Lower leg skin (tissue), 4 donors: ENCODE measurements at regions not wholly inside any gene's neighbourhood (a gene's known extent, or its start where the extent isn't known, plus 50 kb on each side); places are given as distances from the start of the nearest gene placed in this dataset.

Experiments
- DNase-seq, 2 donors: peaks; one replicate each; pipeline ENCODE4 v3.0.0-alpha.2; 2019; ENCODE audit warnings: low spot score in 2 of 2
- H3K4me3 ChIP-seq: fragments of 200-600 bp; sonication (generic); 2 replicates; pipeline ENCODE4 v1.5.1; 2017; ENCODE audit warnings: mild to moderate bottlenecking, low read depth; ENCODE audit not compliant: poor library complexity, severe bottlenecking
- POLR2A ChIP-seq, 2 donors: fragments of 450-650 bp; IDR thresholded peaks; one replicate each; pipeline ENCODE4 v1.6.1; 2016 to 2017; ENCODE audit warnings: antibody characterized with exemption in 2 of 2, mild to moderate bottlenecking in 1 of 2, moderate library complexity in 1 of 2
- WGBS, 2 donors: methylation state at CpG; one replicate each; pipeline ENCODE4 v1.1.5; 2018; 5-methylcytosine and 5-hydroxymethylcytosine counted together
- intact Hi-C: fragments of 100-400 bp; cut with DNase I; formaldehyde crosslinking; loops from one replicate; pipeline ENCODE4 v1.15.0; 2023; ENCODE audit warnings: low total_unique reads
- TF ChIP-seq, protein P1 (sequence below), 3 donors: fragments of 450-650 bp; IDR thresholded peaks; one replicate each; pipeline ENCODE4 v1.5.1; 2016; ENCODE audit warnings: antibody characterized with exemption in 3 of 3, mild to moderate bottlenecking in 3 of 3, moderate library complexity in 2 of 3

DNA sequence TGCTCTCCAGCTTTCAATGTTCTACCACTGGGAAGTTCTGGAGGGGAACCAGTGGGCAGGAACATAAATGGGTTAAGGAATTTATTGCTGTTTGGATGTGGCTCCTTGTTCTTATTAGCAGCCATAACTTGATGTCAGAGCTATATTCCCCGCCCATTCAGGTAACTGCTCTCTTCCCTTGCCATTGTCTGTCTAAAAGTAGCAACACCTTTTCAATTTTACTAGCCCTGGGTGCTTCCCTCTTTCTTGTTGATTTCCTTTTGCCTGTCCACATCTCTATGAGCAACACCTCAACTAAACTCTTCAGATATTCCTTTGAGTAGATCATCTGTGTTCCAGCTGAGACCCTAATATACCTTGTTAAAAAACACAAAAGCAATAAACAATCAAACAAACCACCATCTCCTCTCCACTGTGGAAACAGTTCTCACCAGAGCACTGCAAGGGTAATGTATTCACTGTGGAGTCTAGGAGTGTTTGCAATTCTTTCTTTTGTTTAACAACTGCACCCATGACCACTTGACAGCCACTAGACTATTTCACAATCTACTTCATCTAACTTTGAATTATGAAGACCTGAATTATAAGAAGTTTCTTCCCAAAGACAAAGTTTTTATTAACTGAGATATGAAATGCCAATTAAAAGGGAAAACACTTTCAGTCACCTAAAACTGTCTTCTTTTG, 436.7 kb downstream of the IPMK start:
- no peak for DNase-seq
- intact Hi-C loops = no loop called here
- H3K4me3 ChIP-seq = no peak overlapping the region
- WGBS, 2 donors = 58 to 80% methylated on average over 1 of the region's 1 CpG
- TF ChIP-seq, protein P1, sequence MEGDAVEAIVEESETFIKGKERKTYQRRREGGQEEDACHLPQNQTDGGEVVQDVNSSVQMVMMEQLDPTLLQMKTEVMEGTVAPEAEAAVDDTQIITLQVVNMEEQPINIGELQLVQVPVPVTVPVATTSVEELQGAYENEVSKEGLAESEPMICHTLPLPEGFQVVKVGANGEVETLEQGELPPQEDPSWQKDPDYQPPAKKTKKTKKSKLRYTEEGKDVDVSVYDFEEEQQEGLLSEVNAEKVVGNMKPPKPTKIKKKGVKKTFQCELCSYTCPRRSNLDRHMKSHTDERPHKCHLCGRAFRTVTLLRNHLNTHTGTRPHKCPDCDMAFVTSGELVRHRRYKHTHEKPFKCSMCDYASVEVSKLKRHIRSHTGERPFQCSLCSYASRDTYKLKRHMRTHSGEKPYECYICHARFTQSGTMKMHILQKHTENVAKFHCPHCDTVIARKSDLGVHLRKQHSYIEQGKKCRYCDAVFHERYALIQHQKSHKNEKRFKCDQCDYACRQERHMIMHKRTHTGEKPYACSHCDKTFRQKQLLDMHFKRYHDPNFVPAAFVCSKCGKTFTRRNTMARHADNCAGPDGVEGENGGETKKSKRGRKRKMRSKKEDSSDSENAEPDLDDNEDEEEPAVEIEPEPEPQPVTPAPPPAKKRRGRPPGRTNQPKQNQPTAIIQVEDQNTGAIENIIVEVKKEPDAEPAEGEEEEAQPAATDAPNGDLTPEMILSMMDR (IDR thresholded peaks at IDR 0.05) = no peak
- TF ChIP-seq POLR2A (IDR thresholded peaks at IDR 0.05) = no peak

DNA sequence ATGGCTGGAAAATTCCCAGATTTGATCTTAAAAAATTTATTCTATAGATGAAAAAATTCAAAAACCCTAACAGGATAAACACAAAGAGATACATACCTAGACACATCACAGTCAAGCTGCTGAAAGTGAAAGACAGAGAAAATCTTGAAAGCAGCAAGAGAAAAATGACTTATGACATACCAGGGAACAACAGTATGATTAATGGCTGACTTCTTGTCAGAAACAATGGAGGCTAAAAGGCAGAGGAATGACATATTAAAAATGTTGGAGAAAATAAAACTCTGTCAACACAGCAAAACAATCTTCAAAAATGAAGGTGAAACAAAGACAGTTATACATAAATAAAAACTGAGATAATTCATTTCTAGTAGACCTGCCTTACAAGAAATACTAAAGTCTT, 442.7 kb downstream of the IPMK start:
- intact Hi-C loops = no loop called here
- no peak for DNase-seq
- H3K4me3 ChIP-seq = no peak overlapping the region
- TF ChIP-seq, protein P1 (IDR thresholded peaks at IDR 0.05) = no peak

DNA sequence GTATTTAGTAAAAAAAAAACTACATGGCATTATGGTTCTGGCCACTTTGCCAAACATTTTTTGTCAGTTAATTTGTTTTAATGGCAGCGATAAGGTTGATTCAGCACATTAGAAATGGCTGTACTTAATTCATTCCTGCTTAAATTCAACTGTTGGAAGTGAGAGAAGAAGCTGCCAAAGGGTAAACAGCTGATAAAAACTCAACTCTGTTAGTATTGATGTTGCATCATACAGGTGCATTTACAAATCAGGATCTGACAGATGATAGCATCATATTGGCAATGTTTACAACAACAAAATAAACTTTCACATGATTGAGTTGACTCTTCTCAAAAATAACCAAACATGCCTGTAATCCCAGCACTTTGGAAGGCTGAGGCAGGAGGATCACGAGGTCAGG, 444.3 kb downstream of the IPMK start:
- intact Hi-C loops = no loop called here
- DNase-seq = no peak
- H3K4me3 ChIP-seq = no peak overlapping the region
- 70 to 74% methylated on average over 2 of the region's 2 CpGs for WGBS, 2 donors
- TF ChIP-seq POLR2A (IDR thresholded peaks at IDR 0.05) = no peak
- TF ChIP-seq, protein P1 (IDR thresholded peaks at IDR 0.05) = no peak

DNA sequence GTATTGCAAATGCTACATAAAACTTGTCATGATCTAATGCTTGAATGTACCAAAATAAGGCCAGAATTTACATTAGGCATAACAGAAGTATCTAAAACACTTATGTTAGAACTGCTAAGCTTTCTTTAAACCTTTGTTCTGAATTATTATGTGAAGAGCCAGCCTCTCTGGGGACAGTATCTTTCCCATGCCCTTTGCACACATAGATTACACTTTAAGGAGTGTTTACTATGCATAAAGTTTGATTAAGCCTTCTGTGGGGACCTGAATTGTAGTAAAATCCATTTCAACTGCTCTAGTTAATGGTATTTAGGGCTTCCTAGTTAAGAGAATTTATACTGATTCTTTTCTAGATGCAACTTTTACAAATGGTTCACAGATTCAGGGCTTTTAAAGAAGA, 444.7 kb downstream of the IPMK start:
- no peak overlapping the region for H3K4me3 ChIP-seq
- TF ChIP-seq POLR2A (IDR thresholded peaks at IDR 0.05) = no peak
- TF ChIP-seq, protein P1 (IDR thresholded peaks at IDR 0.05) = no peak
- no peak for DNase-seq
- intact Hi-C loops = no loop called here

DNA sequence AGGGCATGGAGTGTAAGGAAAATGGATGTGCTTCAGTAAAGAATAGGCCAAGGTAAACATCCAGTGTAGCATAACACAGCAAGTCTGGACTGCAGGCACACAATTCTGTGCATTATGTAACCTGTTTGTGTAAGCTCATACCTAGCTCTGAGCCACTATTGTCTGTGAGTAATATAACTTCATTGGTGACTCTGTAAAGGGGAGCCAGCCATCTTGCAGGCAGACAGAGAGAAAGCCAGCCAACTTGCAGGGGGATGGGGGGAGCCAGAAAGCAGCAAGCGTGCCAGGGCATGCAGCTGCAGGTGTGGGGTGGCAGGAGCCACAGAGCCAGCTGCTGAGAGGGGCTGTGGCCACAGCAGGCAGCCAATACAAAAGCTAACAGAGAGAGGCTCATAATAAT, 449.2 kb downstream of the IPMK start:
- WGBS, 2 donors = 44 to 63% methylated on average over 1 of the region's 1 CpG
- no peak overlapping the region for H3K4me3 ChIP-seq
- no peak for TF ChIP-seq POLR2A (IDR thresholded peaks at IDR 0.05)
- TF ChIP-seq, protein P1 (IDR thresholded peaks at IDR 0.05) = no peak
- intact Hi-C loops = no loop called here
- DNase-seq = no peak

DNA sequence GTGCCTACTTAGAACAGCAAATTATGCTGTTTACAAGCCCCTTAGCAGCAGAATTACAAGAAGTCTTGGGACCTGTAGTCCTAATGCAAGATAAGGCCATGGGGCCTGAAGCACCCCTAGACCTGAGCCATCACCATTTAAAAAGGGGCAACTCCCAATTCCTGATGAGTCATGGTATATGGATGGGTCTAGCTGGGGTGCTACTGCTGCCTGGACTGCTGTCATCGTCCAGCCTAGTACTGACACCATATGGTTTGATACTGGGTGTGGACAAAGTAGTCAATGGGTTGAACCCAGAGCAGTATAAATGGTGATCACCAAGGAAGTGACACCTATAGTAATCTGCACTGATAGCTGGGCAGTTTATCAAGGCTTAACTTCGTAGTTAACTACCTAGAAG, 450.0 kb downstream of the IPMK start:
- TF ChIP-seq, protein P1 (IDR thresholded peaks at IDR 0.05) = no peak
- TF ChIP-seq POLR2A (IDR thresholded peaks at IDR 0.05) = no peak
- DNase-seq = no peak
- H3K4me3 ChIP-seq = no peak overlapping the region
- intact Hi-C loops = no loop called here
- WGBS, 2 donors = 54 to 55% methylated on average over 2 of the region's 2 CpGs
